Neural cell (in vitro differentiated cells): ENCODE measurements at regions not wholly inside any gene's neighbourhood (a gene's known extent, or its start where the extent isn't known, plus 50 kb on each side); places are given as distances from the start of the nearest gene placed in this dataset.

Experiments
- EP300 ChIP-seq: fragments of 450-650 bp; conservative IDR thresholded peaks from 2 replicates; pipeline ENCODE4 v1.6.1; 2014; ENCODE audit warnings: antibody characterized with exemption, mild to moderate bottlenecking, moderate library complexity; ENCODE audit not compliant: poor library complexity, severe bottlenecking
- EZH2 ChIP-seq: fragments of 200-600, 300-800 bp; shearing (Covaris generic), sonication (generic); IDR thresholded peaks from 2 replicates; pipeline ENCODE4 v1.6.1; 2014; ENCODE audit warnings: antibody characterized with exemption, low read length, borderline replicate concordance, mild to moderate bottlenecking; ENCODE audit not compliant: insufficient read depth, poor library complexity, severe bottlenecking
- POLR2AphosphoS5 ChIP-seq: IDR thresholded peaks from 2 replicates; pipeline ENCODE4 v1.6.1; 2012
- TAF1 ChIP-seq: IDR thresholded peaks from 2 replicates; pipeline ENCODE4 v1.6.1; 2012; ENCODE audit warnings: low read depth
- TF ChIP-seq, protein P1 (sequence below): fragments of 450-650 bp; IDR thresholded peaks from 2 replicates; pipeline ENCODE4 v1.5.1; 2014; ENCODE audit warnings: antibody characterized with exemption, mild to moderate bottlenecking, moderate library complexity; ENCODE audit not compliant: poor library complexity, severe bottlenecking
- TF ChIP-seq, protein P2 (sequence below): IDR thresholded peaks from 2 replicates; pipeline ENCODE4 v1.6.1; 2012; ENCODE audit warnings: borderline replicate concordance

DNA sequence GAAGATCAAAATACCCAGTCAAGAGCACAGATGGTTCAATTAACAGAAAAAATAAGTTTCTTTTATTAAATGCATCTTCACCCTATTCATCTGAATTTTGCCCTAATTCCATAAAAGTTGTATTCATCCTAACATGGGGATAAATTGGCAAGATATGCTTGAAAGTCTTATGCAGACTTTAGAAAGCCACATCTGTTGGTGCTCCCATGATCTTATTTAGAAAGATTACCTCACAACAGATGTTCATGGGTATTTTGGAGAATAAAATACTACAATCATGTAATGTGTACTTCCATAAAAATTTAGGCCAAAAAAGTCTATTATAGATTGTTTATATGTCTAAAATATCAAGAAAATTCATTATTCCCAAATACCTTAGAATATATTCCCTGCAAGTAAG, 510.3 kb downstream of the TECRL start:
- TF ChIP-seq EZH2 (no peak), POLR2AphosphoS5 (no peak), TAF1 (no peak), EP300 (no peak)
- TF ChIP-seq, protein P1, sequence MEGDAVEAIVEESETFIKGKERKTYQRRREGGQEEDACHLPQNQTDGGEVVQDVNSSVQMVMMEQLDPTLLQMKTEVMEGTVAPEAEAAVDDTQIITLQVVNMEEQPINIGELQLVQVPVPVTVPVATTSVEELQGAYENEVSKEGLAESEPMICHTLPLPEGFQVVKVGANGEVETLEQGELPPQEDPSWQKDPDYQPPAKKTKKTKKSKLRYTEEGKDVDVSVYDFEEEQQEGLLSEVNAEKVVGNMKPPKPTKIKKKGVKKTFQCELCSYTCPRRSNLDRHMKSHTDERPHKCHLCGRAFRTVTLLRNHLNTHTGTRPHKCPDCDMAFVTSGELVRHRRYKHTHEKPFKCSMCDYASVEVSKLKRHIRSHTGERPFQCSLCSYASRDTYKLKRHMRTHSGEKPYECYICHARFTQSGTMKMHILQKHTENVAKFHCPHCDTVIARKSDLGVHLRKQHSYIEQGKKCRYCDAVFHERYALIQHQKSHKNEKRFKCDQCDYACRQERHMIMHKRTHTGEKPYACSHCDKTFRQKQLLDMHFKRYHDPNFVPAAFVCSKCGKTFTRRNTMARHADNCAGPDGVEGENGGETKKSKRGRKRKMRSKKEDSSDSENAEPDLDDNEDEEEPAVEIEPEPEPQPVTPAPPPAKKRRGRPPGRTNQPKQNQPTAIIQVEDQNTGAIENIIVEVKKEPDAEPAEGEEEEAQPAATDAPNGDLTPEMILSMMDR = no peak
- TF ChIP-seq, protein P2, sequence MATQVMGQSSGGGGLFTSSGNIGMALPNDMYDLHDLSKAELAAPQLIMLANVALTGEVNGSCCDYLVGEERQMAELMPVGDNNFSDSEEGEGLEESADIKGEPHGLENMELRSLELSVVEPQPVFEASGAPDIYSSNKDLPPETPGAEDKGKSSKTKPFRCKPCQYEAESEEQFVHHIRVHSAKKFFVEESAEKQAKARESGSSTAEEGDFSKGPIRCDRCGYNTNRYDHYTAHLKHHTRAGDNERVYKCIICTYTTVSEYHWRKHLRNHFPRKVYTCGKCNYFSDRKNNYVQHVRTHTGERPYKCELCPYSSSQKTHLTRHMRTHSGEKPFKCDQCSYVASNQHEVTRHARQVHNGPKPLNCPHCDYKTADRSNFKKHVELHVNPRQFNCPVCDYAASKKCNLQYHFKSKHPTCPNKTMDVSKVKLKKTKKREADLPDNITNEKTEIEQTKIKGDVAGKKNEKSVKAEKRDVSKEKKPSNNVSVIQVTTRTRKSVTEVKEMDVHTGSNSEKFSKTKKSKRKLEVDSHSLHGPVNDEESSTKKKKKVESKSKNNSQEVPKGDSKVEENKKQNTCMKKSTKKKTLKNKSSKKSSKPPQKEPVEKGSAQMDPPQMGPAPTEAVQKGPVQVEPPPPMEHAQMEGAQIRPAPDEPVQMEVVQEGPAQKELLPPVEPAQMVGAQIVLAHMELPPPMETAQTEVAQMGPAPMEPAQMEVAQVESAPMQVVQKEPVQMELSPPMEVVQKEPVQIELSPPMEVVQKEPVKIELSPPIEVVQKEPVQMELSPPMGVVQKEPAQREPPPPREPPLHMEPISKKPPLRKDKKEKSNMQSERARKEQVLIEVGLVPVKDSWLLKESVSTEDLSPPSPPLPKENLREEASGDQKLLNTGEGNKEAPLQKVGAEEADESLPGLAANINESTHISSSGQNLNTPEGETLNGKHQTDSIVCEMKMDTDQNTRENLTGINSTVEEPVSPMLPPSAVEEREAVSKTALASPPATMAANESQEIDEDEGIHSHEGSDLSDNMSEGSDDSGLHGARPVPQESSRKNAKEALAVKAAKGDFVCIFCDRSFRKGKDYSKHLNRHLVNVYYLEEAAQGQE = no peak
